Smooth muscle cell (in vitro differentiated cells): ENCODE measurements at regions not wholly inside any gene's neighbourhood (a gene's known extent, or its start where the extent isn't known, plus 50 kb on each side); places are given as distances from the start of the nearest gene placed in this dataset.

Source experiments
- DNase-seq: peaks from one replicate; lab custom pipeline; 2025; ENCODE audit not compliant: unreplicated experiment; lab: John Stamatoyannopoulos, UW
- H2AFZ ChIP-seq: fragments of 200-600 bp; sonication (generic); 2 replicates; pipeline ENCODE4 v1.6.0; 2016; ENCODE audit warnings: antibody characterized with exemption, low read depth, mild to moderate bottlenecking
- H3F3A ChIP-seq: fragments of 200-600 bp; sonication (generic); 2 replicates; pipeline ENCODE4 v1.6.0; 2017; ENCODE audit warnings: antibody characterized with exemption, low read depth
- H3K27ac ChIP-seq: fragments of 200-600 bp; sonication (generic); 2 replicates; pipeline ENCODE4 v1.5.1; 2016; ENCODE audit warnings: low read depth, mild to moderate bottlenecking
- H3K27me3 ChIP-seq: fragments of 200-600 bp; sonication (generic); 2 replicates; pipeline ENCODE4 v1.6.1; 2016; ENCODE audit warnings: low read depth, mild to moderate bottlenecking
- H3K36me3 ChIP-seq: fragments of 200-600 bp; sonication (generic); 2 replicates; pipeline ENCODE4 v1.5.1; 2016; ENCODE audit warnings: low read depth
- H3K4me1 ChIP-seq: fragments of 200-600 bp; sonication (generic); 2 replicates; pipeline ENCODE4 v1.5.1; 2016; ENCODE audit warnings: low read depth
- H3K4me2 ChIP-seq: fragments of 200-600 bp; sonication (generic); 2 replicates; pipeline ENCODE4 v1.6.0; 2016; ENCODE audit warnings: mild to moderate bottlenecking
- H3K4me3 ChIP-seq: fragments of 200-600 bp; sonication (generic); 2 replicates; pipeline ENCODE4 v1.5.1; 2016; ENCODE audit warnings: mild to moderate bottlenecking
- H3K79me2 ChIP-seq: fragments of 200-600 bp; sonication (generic); 2 replicates; pipeline ENCODE4 v1.6.0; 2016; ENCODE audit warnings: low read depth, mild to moderate bottlenecking
- H3K9ac ChIP-seq: fragments of 200-600 bp; sonication (generic); 2 replicates; pipeline ENCODE4 v1.6.0; 2016; ENCODE audit warnings: low read depth
- H3K9me3 ChIP-seq: fragments of 200-600 bp; sonication (generic); replicated peaks from 2 replicates; pipeline ENCODE4 v1.5.1; 2016; ENCODE audit warnings: low read depth
- H4K20me1 ChIP-seq: fragments of 200-600 bp; sonication (generic); 2 replicates; pipeline ENCODE4 v1.6.0; 2016; ENCODE audit warnings: low read depth
- CTCF ChIP-seq: fragments of 200-600 bp; sonication (generic); IDR thresholded peaks from 2 replicates; pipeline ENCODE4 v1.5.1; 2017; ENCODE audit warnings: borderline replicate concordance, mild to moderate bottlenecking, antibody characterized with exemption; ENCODE audit not compliant: insufficient read depth, poor library complexity, severe bottlenecking
- WGBS: methylation state at CpG from one replicate; pipeline ENCODE4 v1.1.7; 2016; ENCODE audit warnings: low lambda C conversion rate; 5-methylcytosine and 5-hydroxymethylcytosine counted together

GRCh38 chr12:125434936-125435443, 369.8 kb downstream of the AACS start:
- 84% methylated on average over 8 of the region's 8 CpGs for WGBS
- Histone ChIP-seq H3K36me3 (no peaks in the 10 kb centered on the region), H3K4me3 (no peak overlapping the region), H3K9ac (no peak overlapping the region), H3K79me2 (no peaks in the 10 kb centered on the region), H2AFZ (no peak overlapping the region), H3K27me3 (no peaks in the 10 kb centered on the region), H4K20me1 (no peaks in the 10 kb centered on the region), H3K4me1 (no peaks in the 10 kb centered on the region), H3K27ac (no peak overlapping the region), H3F3A (no peaks in the 10 kb centered on the region), H3K4me2 (no peak overlapping the region), H3K9me3 (no peaks in the 10 kb centered on the region)
- TF ChIP-seq CTCF: no peak
- DNase-seq: no peak

DNA sequence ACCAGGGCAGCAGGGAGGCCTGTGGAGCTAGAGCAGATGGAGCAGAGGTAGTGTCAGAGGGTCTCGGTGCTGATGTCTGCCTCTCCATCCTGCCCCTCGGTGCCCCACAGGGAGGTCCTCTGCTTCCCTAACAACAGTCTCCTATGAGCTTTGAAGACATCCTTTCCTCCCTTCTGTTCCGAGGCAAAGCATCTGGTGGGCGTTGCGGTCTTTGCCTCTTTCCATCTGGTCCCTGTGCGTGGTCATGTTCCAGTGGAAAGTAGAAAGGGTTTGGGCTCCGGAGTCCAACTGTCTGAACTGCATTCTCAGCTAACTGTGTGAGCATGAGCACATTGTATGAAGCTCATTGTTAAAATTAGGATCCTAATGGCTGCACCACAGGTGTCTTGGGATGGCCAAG, 370.6 kb downstream of the AACS start:
- H3F3A ChIP-seq: no peaks in the 10 kb centered on the region
- no peaks in the 10 kb centered on the region for H3K27me3 ChIP-seq
- no peak overlapping the region for H3K4me3 ChIP-seq
- H3K79me2 ChIP-seq: no peaks in the 10 kb centered on the region
- H3K36me3 ChIP-seq: no peaks in the 10 kb centered on the region
- H3K4me2 ChIP-seq: no peak overlapping the region
- 89% methylated on average over 5 of the region's 7 CpGs for WGBS
- DNase-seq: no peak
- no peak overlapping the region for H3K27ac ChIP-seq
- TF ChIP-seq CTCF: no peak
- H3K9ac ChIP-seq: no peak overlapping the region
- H4K20me1 ChIP-seq: no peaks in the 10 kb centered on the region
- H3K9me3 ChIP-seq: no peaks in the 10 kb centered on the region
- no peak overlapping the region for H2AFZ ChIP-seq
- H3K4me1 ChIP-seq: no peaks in the 10 kb centered on the region

DNA sequence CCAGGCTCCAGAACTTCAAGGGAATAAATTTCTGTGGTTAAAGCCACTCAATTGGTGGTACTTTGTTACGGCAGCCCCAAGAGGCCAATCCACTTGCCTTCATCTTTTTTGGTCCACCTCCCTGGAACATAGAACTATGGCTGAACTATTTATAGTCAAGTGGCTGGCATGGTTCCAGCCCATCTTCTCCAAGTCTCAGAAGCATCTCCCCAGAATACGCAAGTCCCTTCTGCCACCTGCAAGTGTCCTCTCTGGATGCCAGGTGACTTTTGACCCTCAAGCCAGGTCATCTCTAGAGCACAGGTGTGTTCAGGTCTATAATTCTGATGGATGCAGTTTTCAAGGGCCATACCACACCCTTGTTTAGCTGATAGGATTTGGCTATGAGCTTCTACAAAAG, 371.5 kb downstream of the AACS start:
- Histone ChIP-seq H3K4me3 (no peak overlapping the region), H3K27ac (no peak overlapping the region), H3F3A (no peaks in the 10 kb centered on the region), H3K27me3 (no peaks in the 10 kb centered on the region), H4K20me1 (no peaks in the 10 kb centered on the region), H2AFZ (no peak overlapping the region), H3K4me1 (no peaks in the 10 kb centered on the region), H3K4me2 (no peak overlapping the region), H3K9ac (no peak overlapping the region), H3K9me3 (no peaks in the 10 kb centered on the region), H3K36me3 (no peaks in the 10 kb centered on the region), H3K79me2 (no peaks in the 10 kb centered on the region)
- 91% methylated on average over 2 of the region's 2 CpGs for WGBS
- TF ChIP-seq CTCF: no peak
- DNase-seq: no peak

GRCh38 chr12:125440399-125440798, 375.2 kb downstream of the AACS start:
- H2AFZ ChIP-seq: no peak overlapping the region
- no peak overlapping the region for H3K9ac ChIP-seq
- no peaks in the 10 kb centered on the region for H3K36me3 ChIP-seq
- no peak for DNase-seq
- 94% methylated on average over 3 of the region's 3 CpGs for WGBS
- H3K9me3 ChIP-seq: no peaks in the 10 kb centered on the region
- H3K4me1 ChIP-seq: peaks cover 12% of the 10 kb centered on the region
- H3K27me3 ChIP-seq: no peaks in the 10 kb centered on the region
- H3F3A ChIP-seq: no peaks in the 10 kb centered on the region
- no peaks in the 10 kb centered on the region for H4K20me1 ChIP-seq
- no peak overlapping the region for H3K4me3 ChIP-seq
- TF ChIP-seq CTCF: no peak
- H3K27ac ChIP-seq: no peak overlapping the region
- H3K79me2 ChIP-seq: no peaks in the 10 kb centered on the region
- H3K4me2 ChIP-seq: no peak overlapping the region
